GM19240 (cell line): ENCODE measurements at regions not wholly inside any gene's neighbourhood (a gene's known extent, or its start where the extent isn't known, plus 50 kb on each side); places are given as distances from the start of the nearest gene placed in this dataset.
"Not testable (repeated sequence)": the region's sequence is repeated elsewhere in the genome, so short reads cannot be mapped to it uniquely, and the experiment has no call there.

Source experiments
- DNase-seq: peaks from one replicate; pipeline ENCODE4 v3.0.0; 2011; ENCODE audit warnings: low spot score; ENCODE audit not compliant: insufficient read length

DNA sequence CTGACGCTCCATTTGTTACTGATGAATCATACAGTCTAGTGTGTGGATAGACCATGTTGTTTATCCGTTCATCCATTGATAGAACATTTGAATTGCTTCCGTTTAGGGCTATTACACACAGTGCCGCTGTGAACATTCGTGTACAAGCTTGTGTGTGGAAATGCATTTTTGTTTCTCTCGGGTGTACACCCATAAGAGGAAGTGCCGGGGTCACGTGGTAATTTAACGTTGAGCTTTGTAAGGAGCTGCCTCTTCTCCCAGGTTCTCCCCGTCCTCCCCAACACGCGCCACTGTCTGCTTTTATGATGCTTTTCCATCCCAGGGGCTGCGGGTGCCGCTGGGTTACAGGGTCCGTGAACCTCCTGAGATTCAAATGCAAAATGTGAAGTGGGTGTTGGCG, 142.3 kb downstream of the IGLL1 start:
- DNase-seq: no peak

DNA sequence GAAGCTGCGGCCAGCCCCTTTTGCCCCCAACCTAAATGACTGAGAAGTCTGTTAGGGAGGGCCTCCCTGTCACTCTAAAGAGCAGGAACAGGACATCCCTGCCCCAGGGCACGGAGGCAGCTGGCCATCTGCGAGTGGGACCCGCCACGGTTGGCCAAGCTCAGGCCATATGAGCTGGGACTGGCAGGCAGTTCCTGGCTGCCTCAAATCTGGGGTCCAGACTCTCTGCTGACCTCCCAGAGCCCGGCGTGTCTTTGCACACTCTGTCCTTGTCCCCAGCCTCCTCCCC, 143.0 kb downstream of the IGLL1 start:
- DNase-seq: not testable (repeated sequence)

DNA sequence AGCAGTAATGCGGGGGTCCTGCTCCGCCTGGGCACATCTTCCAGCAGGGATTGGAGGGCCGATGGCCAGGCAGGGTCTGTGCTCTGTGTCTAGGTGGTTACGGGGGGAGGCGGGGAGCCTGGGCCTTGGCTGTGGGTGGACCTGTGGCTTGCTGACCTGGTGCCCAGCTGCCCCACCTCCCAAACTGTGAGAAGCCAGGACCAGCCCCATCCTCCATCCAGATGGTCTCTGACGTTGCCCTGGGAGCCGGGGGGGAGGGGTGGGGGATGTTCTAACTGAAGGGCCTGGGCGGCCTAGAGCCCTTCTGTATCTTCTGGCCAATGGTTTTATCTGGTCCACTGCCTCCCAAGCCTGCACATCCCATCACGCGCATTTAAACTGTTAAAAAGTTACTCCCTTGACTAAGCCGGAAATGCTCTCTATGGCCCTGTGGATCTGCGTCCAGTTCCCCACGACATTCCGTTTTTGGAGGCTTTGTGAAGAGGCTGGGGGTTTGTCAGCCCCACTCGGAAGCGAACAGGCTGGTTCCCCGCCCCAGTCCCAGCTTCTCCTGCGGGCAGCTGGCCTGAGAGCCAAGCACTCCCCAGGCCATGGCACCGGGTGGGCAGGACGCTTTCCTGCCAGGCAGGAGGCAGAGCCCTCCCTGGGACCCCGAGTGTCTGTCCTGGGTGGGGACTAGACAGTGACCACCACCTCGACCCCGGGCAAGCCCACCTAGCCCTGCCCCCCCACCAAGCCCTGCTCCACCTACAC, 143.6 kb downstream of the IGLL1 start:
- not testable (repeated sequence) for DNase-seq

DNA sequence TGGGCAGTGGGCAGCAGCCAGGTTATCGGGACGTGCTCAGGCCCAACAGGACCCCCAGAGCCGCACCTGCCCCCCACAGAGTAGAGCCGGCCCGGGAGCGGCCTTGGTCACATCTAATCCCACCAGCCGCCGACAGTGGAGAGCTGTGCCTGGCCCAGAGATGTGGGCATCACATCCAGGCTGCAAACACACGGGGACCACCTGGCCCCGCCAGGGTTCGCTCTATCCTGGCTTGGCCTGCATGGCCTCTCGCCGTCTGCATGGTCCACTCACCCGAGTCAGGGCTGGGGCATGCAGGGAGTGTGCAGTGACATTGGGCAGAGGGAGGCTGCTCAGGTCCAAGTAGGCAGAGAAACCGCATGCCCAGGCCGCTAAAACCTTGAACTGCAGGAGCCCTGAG, 144.9 kb downstream of the IGLL1 start:
- DNase-seq: not testable (repeated sequence)

DNA sequence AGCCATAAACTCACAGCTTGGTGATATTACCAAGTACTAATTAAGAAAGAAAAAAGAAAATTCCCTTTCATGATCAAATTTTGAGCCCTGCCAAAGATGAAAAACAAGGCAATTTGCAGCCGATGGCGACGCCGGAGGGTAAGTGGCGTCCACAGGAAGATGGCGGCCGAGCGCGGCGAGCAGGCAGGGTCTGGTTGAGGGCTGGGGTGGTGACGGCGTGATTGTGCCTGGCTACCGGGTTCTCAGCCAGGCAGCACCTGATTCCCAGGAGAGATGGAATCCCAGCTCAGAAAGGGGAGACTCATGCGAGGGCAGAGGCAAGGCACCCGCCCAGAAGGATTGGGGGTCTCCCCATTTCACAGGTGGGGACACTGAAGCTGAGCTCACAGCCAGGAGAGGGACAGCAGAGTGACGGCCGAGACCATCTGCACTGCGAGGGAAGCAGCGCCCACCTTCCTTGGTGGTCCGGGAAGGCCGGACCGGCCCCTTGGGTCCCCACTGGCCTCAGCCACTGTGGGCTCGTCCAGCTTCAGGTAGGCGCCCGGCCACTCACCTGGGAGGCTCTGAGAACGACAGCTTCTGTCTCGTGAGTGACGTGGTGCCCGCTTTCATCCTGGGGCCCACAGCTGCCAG, 145.8 kb downstream of the IGLL1 start:
- DNase-seq: not testable (repeated sequence)

DNA sequence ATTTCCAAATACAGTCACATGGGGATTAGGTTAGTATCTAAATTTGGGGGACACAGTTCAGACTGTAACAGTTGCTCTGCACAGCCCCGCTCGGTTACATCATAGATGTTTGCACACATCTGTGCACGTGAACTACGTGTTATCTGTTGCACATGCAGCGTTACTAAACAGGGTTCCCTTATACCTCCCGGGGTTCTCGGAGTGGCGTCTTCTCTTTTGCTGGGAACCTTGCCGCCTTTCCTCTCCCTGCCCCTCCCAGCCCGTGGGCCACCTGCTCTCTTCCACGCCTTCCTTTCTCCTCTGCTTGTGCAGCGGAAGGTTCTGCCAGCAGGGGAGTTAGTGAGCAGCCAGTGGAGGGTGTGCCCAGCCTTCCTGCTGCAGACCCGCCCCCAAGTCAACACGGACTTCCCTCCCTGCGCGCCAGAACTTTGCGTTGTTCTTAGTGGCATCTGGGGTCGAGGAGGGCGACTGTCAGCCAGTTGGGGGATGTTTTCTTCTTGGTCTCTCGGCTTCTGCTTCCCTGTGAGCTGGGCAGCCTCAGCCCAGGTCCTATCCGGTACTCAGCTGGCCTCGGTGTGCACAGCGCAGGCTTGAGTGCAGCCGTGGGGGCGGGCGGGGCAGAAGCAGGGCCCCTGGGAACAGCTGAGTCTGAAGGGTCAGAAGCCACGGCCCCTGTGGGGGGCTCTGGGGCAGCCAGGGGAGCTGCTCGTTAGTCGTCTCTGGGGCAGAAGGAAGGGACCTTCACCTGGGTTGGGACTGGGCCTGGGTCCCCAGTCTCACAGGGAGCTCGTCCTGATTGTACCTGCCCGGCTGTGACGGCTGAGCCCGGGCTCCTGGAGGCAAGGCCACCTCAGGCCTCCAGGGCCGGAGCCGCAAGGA, 146.7 kb downstream of the IGLL1 start:
- not testable (repeated sequence) for DNase-seq

DNA sequence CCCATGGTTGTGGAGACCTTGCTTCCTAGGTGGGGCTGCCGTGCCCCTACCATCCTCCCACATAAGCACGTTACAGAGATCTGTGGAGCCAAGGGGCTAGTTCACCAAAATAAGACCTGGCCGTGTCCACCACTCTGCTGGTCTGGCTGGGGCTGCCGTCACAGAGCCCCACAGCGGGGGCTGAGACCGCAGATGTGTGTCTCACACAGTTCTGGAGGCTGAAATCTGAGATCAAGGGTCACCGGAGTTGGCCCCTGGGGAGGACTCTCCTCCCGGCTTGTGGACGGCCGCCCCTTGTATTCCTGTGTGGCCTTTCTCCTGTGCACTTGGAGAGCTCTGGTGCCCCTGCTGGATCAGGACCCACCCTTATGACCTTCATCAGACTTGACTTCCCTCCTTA, 147.4 kb downstream of the IGLL1 start:
- not testable (repeated sequence) for DNase-seq

DNA sequence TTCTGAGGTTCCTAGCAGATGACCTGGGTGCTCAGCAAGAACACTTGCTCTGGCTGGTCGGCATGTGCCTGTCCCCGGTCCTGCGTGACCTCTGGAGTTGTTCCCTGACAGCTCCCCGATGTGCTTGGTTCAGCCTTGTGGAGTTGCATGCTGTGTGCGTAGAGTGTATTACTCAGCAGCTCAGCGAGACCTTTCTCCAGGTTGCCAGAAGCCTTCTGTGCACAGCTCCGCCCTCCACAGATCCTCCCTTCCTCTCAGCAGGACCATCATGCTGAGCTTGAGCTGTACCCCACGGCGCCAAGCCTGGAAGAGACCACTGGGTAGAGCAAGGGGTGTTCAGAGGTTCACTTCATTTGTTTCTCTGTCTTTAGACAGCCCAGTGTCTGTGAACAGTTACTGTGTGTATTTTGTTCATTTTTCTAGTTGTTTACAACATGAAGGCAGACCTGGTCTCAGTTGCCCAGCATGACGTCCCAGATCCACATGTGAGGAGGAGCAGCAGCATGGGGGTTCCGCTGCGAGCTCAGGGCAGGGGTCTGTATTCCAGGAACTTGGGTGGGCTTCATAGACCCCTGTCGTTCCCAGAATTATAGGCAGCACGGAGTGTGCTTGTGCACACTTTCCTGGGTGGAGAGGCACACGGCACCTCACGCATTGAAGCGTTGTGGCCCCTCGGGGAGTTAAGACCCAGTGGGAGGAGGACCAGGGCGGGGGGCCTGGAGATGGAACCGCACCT, 148.6 kb downstream of the IGLL1 start:
- DNase-seq: no peak

DNA sequence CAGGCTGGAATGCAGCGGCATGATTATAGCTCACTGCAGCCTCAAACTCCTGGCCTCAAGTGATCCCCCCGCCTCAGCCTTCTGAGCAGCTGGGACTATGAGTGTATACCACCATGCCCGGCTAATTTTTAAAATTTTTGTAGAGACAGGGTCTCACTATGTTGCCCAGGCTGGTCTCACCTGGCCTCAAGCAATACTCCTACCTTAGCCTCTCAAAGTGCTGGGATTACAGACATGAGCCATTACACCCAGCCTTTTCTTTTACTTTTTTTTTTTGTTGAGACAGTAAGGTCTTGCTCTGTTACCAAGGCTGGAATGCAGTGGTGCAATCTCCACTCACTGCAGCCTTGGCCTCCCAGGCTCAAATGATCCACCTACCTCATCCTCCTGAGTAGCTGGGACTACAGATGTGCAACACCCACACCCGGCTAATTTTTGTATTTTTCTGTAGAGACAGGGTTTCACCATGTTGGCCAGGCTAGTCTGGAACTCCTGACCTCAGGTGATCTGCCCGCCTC, 155.5 kb downstream of the IGLL1 start:
- DNase-seq: not testable (repeated sequence)

DNA sequence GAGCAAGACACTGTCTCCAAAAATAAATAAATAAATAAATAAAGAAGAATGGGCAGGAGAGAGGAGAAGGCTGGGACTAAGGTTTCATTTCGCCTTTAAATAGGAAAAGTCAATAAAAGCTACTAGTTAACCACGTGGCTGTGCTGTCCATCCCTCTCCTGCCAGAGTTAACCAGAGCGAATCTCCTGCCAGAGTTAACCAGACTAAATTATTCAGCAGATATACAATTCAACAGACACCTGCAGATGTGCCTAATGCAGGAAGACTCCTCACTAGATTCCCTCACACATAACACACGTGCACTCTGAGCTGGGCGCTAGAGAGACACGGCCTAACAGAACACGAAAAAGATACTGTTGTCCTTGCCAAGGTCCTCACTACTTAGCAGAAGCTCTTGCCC, 156.1 kb downstream of the IGLL1 start:
- no peak for DNase-seq

DNA sequence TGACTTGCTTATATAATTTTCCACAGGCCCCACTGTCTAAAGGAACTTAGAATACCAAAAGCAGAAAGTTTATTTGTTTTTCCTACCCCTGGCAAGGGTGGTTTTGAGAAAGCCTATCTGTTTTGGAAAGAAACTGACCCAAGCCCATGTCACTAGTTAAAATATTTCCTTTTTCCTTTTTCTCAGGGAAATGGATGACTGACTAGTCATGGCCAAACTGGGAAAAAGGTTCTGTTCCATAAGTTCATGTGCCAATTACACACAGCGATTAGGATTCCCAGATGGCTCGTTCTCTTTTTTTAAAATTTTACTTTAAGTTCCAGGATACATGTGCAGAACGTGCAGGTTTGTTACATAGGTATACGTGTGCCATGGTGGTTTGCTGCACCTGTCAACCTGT, 157.8 kb downstream of the IGLL1 start:
- DNase-seq: not testable (repeated sequence)

DNA sequence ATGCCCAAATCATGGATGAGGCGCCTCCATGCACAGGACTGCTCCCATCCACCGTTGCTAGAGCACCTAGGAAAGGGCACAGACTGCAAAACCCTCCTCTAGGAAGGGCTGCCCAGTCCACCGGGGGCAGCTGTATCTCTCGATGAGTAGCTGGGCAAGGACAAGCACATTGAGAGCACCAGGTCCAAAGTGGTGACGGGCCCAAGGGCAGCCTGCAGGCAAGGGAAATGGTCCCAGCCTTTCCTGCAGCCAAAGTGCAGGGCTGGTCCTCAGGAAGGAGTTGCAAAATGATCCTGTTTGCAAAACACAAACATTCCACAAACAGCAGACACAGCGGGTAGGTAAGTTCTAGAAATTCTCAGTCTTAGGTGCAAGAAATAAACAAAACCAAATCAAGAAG, 158.8 kb downstream of the IGLL1 start:
- not testable (repeated sequence) for DNase-seq

DNA sequence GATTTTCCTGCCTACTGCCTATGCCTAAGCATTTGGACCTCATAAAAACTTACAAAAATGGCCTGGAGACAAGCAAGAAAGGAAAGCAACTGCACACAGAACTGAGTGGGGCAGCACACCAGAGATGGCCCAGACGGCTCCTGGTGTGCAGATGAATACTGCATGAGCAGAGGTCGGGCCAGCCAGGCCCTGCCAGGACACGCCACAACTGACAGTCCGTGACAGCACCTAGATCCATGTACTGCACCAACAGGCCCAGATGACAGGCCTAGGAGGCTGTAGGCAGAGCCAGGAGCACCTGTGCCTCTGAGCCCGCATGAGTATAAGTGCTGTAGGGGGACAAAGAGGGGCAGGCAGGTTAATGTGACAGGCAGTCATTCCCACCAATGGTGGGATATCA, 160.2 kb downstream of the IGLL1 start:
- DNase-seq: no peak

DNA sequence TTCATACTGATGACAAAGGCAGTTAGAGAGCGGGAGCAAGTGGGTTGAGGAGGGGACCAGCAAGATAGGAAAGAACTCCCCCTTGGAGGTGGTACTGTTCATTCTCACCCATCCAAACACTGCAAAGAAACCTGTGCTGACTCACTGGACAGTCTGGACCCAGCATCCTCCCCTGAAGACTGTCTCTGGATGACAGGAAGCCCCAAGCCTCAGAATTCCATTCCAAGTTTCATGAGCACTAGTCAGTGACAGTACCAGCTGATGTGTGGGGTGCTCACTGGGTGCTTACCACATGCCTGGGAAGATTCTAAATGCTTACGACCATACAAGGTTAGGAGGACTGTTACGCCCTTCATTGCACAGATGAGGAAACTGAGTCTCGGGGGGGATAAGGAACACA, 160.9 kb downstream of the IGLL1 start:
- no peak for DNase-seq

DNA sequence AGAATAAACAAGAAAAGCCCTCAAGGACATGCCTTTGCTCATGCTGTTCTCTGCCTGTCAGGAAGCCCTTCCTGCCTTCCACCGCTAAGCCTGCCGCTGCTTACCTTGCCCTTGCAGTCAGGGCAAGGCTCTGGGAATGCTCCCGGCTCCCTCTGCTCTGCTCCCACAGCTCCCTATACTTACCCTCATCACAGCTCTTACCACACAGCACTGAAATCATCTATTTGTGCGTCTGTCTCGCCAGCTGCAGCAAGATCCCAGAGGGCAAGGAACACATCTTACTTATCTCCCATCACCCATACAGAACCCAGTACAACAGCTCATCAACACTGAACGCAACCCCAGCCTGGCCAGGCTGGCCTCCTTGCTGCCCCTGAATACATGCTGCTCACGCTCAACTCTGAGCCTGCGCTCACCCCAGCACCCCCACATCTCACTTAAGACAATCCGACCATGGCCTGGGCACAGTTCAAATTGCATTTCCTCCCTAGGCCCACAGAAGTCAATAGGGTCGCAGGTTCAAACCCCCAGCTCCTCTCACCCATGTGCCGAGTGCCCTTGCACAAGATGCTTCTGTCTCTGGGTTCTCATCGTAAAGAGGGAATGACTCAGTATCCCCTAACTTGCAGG, 161.8 kb downstream of the IGLL1 start:
- no peak for DNase-seq

DNA sequence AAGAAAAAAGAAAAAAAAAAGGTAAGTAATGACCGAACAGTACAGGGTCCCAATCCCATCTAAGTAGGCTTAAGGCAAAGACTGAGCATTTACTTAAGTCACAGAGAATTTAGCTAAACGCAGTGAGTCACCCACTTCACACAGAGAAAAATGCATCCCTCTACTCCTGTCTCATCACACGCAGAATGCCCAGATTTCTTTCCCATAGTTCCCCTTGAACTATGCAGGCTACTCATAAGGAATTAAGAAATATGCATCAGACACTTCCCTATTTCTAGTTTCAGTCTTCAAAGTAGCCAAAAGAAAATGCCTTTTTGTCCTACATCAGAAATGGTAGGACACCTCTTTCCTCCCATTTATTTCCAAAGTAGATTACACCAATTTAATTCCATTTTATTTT, 162.8 kb downstream of the IGLL1 start:
- DNase-seq: not testable (repeated sequence)

DNA sequence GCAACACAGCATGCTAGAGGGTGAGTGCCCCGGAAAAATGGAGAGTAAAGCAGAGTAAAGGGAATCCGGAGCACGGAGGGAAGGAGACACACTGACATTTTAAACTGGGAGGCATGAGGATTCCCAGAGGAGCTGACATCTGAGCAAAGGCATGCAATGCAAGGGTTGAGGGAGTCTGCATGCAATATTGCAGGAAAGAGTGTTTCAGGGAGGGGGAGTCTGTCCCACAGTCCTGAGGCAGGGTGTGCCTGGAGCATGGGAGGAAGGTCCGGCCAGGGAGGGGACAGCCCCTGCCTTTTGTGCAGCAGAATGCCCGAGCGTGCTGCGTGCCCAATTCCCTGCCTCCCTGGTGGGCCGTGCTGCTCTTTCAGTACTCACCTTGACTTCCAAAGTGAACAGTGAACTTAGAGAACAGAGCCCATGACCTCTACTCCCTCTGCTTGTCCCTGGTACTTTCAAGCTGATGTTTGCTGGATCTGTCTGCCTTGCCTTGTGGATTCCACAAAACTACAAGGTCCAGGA, 163.9 kb downstream of the IGLL1 start:
- not testable (repeated sequence) for DNase-seq

DNA sequence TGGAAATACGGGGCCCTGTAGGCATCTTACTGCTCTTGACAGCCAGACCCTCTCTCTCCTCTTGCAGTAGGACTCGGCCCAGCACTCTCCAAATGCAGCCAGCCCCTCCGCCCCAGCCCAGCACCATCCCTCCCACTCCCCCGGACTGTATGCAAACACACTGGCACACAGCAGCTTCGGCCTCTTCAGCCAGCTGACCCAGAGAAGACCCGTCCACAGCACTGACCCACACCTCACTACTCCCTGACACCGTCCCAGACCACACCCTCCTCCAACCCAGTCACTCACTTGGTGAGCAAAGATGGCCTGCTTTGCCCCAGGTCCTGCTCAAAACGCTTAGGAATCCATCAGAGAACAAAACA, 164.6 kb downstream of the IGLL1 start:
- DNase-seq: no peak

DNA sequence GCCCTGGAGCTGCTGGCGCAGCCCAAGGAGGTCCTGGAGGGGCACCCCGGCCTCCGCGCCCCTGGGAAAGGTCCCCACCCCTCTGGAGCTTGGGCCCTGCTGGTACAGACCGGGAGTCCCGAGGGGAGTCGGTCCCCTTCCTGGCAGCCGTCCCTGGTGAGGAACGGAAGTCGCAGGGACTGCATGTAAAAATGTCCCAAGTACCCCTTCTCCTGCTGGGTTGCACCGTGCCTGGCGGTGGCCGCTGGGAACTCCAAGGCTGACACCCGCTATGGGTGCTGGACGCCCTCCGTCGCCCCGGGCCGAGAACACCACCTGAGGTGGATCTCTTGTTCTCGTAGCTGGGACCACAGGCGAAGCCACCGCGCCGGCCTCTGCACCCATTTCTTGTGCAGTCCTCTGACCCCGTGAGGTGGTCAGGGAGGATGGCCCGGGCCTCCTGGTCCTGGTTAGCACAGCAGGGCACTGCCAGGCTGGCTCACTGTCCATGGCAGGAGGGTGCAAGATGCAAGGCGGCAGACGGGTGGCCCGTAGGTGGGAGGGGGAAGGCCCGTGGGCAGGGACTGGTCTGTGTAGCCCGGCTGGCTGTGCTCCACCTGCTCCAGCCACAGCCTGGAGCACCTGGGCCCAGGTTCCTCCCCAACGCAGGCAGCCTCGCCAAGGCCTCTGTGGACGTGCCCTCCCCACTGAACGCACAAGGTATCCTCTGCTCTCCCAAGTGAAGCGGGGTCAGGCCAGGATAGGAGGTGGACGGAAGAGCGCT, 165.2 kb downstream of the IGLL1 start:
- DNase-seq: no peak

DNA sequence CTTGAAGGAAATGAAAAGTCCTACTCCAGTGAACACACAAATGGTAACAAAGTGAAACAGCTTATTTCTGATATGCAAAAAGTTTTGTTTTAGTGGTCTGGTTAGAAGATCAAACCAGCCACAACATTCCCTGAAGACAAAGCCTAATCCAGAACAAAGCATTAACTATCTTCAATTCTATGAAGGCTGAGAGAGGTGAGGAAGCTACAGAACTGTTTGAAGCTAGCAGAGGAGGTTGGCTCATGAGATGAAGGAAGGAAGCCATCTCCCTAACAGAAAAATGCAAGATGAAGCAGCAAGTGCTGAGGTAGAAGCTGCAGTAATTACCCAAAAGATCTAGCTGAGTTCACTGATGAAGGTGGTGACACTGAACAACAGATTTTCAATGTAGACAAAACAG, 168.4 kb downstream of the IGLL1 start:
- DNase-seq: no peak
